RWPE2 (cell line): ENCODE measurements at regions not wholly inside any gene's neighbourhood (a gene's known extent, or its start where the extent isn't known, plus 50 kb on each side); places are given as distances from the start of the nearest gene placed in this dataset.
A peak's percentile ranks its signal among the peaks of the same experiment; 100 is the strongest.

Source experiments
- ATAC-seq: fragments of 200-7000 bp; cut with Tn5 transposase; 3 replicates; pipeline ENCODE4 v1.9.1; 2021; ENCODE audit warnings: low read depth
- DNase-seq: peaks from one replicate; pipeline ENCODE4 v3.0.0-alpha.2; 2020; ENCODE audit warnings: low spot score
- H3K27ac ChIP-seq: fragments of 450-650 bp; 2 replicates; pipeline ENCODE4 v1.5.1; 2017; ENCODE audit warnings: mild to moderate bottlenecking; ENCODE audit not compliant: poor library complexity, severe bottlenecking
- H3K27me3 ChIP-seq: fragments of 250-450 bp; sonication (Bioruptor Pico); 2 replicates; pipeline ENCODE4 v1.5.1; 2021; ENCODE audit warnings: mild to moderate bottlenecking, moderate library complexity; ENCODE audit not compliant: insufficient read depth, poor library complexity, severe bottlenecking
- H3K36me3 ChIP-seq: fragments of 250-450 bp; sonication (Bioruptor Pico); 2 replicates; pipeline ENCODE4 v1.5.1; 2020; ENCODE audit warnings: low read depth, mild to moderate bottlenecking, moderate library complexity
- H3K4me1 ChIP-seq: fragments of 250-450 bp; sonication (Bioruptor Pico); 2 replicates; pipeline ENCODE4 v1.5.1; 2021; ENCODE audit warnings: mild to moderate bottlenecking, moderate library complexity; ENCODE audit not compliant: insufficient read depth, poor library complexity, severe bottlenecking
- H3K4me3 ChIP-seq: fragments of 250-450 bp; sonication (Bioruptor Pico); 2 replicates; pipeline ENCODE4 v1.5.1; 2021; ENCODE audit warnings: mild to moderate bottlenecking, moderate library complexity; ENCODE audit not compliant: severe bottlenecking
- H3K9me3 ChIP-seq: fragments of 250-450 bp; sonication (Bioruptor Pico); 2 replicates; pipeline ENCODE4 v1.5.1; 2021; ENCODE audit warnings: mild to moderate bottlenecking, moderate library complexity; ENCODE audit not compliant: severe bottlenecking
- CTCF ChIP-seq: fragments of 450-650 bp; IDR thresholded peaks from one replicate; pipeline ENCODE4 v1.5.1; 2017; ENCODE audit warnings: mild to moderate bottlenecking, moderate library complexity; ENCODE audit not compliant: poor library complexity, severe bottlenecking

- H3K9me3 ChIP-seq = no peaks in the 10 kb centered on the region
- no peaks in the 10 kb centered on the region for H3K36me3 ChIP-seq
- H3K27me3 ChIP-seq = no peaks in the 10 kb centered on the region
- ATAC-seq (peak; percentile 99), DNase-seq (no peak)
- no peak overlapping the region for H3K4me3 ChIP-seq
- H3K27ac ChIP-seq = peak overlapping the region; percentile 80
- TF ChIP-seq CTCF = no peak
- H3K4me1 ChIP-seq = peaks cover 19% of the 10 kb centered on the region
Measured at GRCh38 chr12:74890237-74890599, 319.4 kb downstream of the KCNC2 start.

- Histone ChIP-seq H3K27ac (no peak overlapping the region), H3K27me3 (no peaks in the 10 kb centered on the region), H3K4me1 (peaks cover 19% of the 10 kb centered on the region), H3K9me3 (no peaks in the 10 kb centered on the region), H3K36me3 (no peaks in the 10 kb centered on the region), H3K4me3 (no peak overlapping the region)
- ATAC-seq (no peak), DNase-seq (no peak)
- no peak for TF ChIP-seq CTCF
Measured at GRCh38 chr12:74891083-74891668, 318.5 kb downstream of the KCNC2 start.

- Histone ChIP-seq H3K4me1 (peaks cover 19% of the 10 kb centered on the region), H3K4me3 (no peak overlapping the region), H3K27ac (no peak overlapping the region), H3K9me3 (no peaks in the 10 kb centered on the region), H3K27me3 (no peaks in the 10 kb centered on the region), H3K36me3 (no peaks in the 10 kb centered on the region)
- no peak for TF ChIP-seq CTCF
- DNase-seq (no peak), ATAC-seq (no peak)
Measured at GRCh38 chr12:74892057-74892633, 317.5 kb downstream of the KCNC2 start.

- Histone ChIP-seq H3K27me3 (no peaks in the 10 kb centered on the region), H3K27ac (no peak overlapping the region), H3K36me3 (no peaks in the 10 kb centered on the region), H3K4me3 (no peak overlapping the region), H3K4me1 (no peaks in the 10 kb centered on the region), H3K9me3 (no peaks in the 10 kb centered on the region)
- ATAC-seq = no peak
- no peak for TF ChIP-seq CTCF
- DNase-seq = no peak
Measured at GRCh38 chr12:74896186-74896585, 313.5 kb downstream of the KCNC2 start.

- DNase-seq (no peak), ATAC-seq (peak; percentile 46; the same call in 1 of the 3 replicates)
- Histone ChIP-seq H3K27me3 (no peaks in the 10 kb centered on the region), H3K4me3 (no peak overlapping the region), H3K36me3 (no peaks in the 10 kb centered on the region), H3K4me1 (no peaks in the 10 kb centered on the region), H3K27ac (no peak overlapping the region), H3K9me3 (no peaks in the 10 kb centered on the region)
- TF ChIP-seq CTCF = no peak
Measured at GRCh38 chr12:74897425-74898211, 312.0 kb downstream of the KCNC2 start.
